Thyroid gland (tissue), 4 donors: ENCODE measurements at regions not wholly inside any gene's neighbourhood (a gene's known extent, or its start where the extent isn't known, plus 50 kb on each side); places are given as distances from the start of the nearest gene placed in this dataset.

Source experiments
- DNase-seq, 2 donors: peaks; one replicate each; pipeline ENCODE4 v3.0.0-alpha.2; 2019
- H3K27ac ChIP-seq, 3 donors: fragments of 200-600 bp; sonication (generic); 1 replicate in 2 of 3; 2 replicates in 1 of 3; pipeline ENCODE4 v1.5.1; 2016 to 2019; ENCODE audit warnings: mild to moderate bottlenecking in 1 of 3, moderate library complexity in 1 of 3
- H3K27me3 ChIP-seq: fragments of 200-600 bp; sonication (generic); one replicate; pipeline ENCODE4 v1.5.1; 2019
- H3K36me3 ChIP-seq, 2 donors: fragments of 200-600 bp; sonication (generic); one replicate each; pipeline ENCODE4 v1.5.1; 2016 to 2019
- H3K4me1 ChIP-seq, 2 donors: fragments of 200-600 bp; sonication (generic); one replicate each; pipeline ENCODE4 v1.5.1; 2017 to 2019
- H3K4me3 ChIP-seq, 3 donors: fragments of 200-600 bp; sonication (generic); replicated peaks in 1 of 3; 1 replicate in 2 of 3; 2 replicates in 1 of 3; pipeline ENCODE4 v1.5.1; 2016; ENCODE audit warnings: mild to moderate bottlenecking in 1 of 3
- H3K9me3 ChIP-seq: fragments of 200-600 bp; sonication (generic); one replicate; pipeline ENCODE4 v1.5.1; 2017
- CTCF ChIP-seq, 6 experiments: fragments of 200-600 bp in 3 of 6; fragments of 450-650 bp in 3 of 6; sonication (generic) in 3 of 6; IDR thresholded peaks; one replicate each; pipeline ENCODE4 v1.5.1; 2016 to 2019; ENCODE audit warnings: antibody characterized with exemption in 6 of 6, mild to moderate bottlenecking in 2 of 6, inconsistent platforms in 1 of 6, moderate library complexity in 1 of 6
- POLR2A ChIP-seq, 2 donors: fragments of 450-650 bp; IDR thresholded peaks; one replicate each; pipeline ENCODE4 v1.6.1; 2017; ENCODE audit warnings: antibody characterized with exemption in 2 of 2, mild to moderate bottlenecking in 2 of 2, moderate library complexity in 1 of 2
- WGBS, 2 donors: methylation state at CpG; one replicate each; pipeline ENCODE4 v1.1.5; 2017; 5-methylcytosine and 5-hydroxymethylcytosine counted together
- intact Hi-C: fragments of 100-400 bp; cut with DNase I; formaldehyde crosslinking; loops from one replicate; pipeline ENCODE4 v1.15.1; 2023

GRCh38 chr6:80467408-80467807 is 360.9 kb downstream of the BCKDHB start:
- 86 to 87% methylated on average over 2 of the region's 2 CpGs for WGBS, 2 donors
- Histone ChIP-seq H3K9me3 (no peaks in the 10 kb centered on the region), H3K4me1 (no peaks in the 10 kb centered on the region), H3K27me3 (no peaks in the 10 kb centered on the region), H3K36me3 (no peaks in the 10 kb centered on the region), H3K4me3 (no peak overlapping the region), H3K27ac (no peak overlapping the region)
- no peak for DNase-seq
- intact Hi-C loops, result no loop called here
- TF ChIP-seq POLR2A (IDR thresholded peaks at IDR 0.05) (no peak), CTCF (IDR thresholded peaks at IDR 0.05) (no peak)

- TF ChIP-seq CTCF (IDR thresholded peaks at IDR 0.05) (no peak), POLR2A (IDR thresholded peaks at IDR 0.05) (no peak)
- Histone ChIP-seq H3K9me3 (no peaks in the 10 kb centered on the region), H3K27me3 (no peaks in the 10 kb centered on the region), H3K4me1 (no peaks in the 10 kb centered on the region), H3K36me3 (no peaks in the 10 kb centered on the region), H3K27ac (no peak overlapping the region), H3K4me3 (no peak overlapping the region)
- DNase-seq, result no peak
- intact Hi-C loops, result no loop called here
- WGBS, 2 donors, result 89 to 90% methylated on average over 2 of the region's 2 CpGs
Measured at GRCh38 chr6:80466981-80467380, 360.5 kb downstream of the BCKDHB start.

- intact Hi-C loops, result no loop called here
- Histone ChIP-seq H3K4me1 (peaks cover 0 to 2% of the 10 kb centered on the region in 2 donors), H3K27ac (no peak overlapping the region), H3K36me3 (no peaks in the 10 kb centered on the region), H3K9me3 (no peaks in the 10 kb centered on the region), H3K4me3 (no peak overlapping the region), H3K27me3 (no peaks in the 10 kb centered on the region)
- WGBS, 2 donors, result 84% methylated on average over 2 of the region's 2 CpGs
- TF ChIP-seq CTCF (IDR thresholded peaks at IDR 0.05) (no peak), POLR2A (IDR thresholded peaks at IDR 0.05) (no peak)
- no peak for DNase-seq
Measured at GRCh38 chr6:80465513-80465912, 359.0 kb downstream of the BCKDHB start.

- intact Hi-C loops, result no loop called here
- Histone ChIP-seq H3K4me1 (peaks cover 0 to 4% of the 10 kb centered on the region in 2 donors), H3K27ac (no peak overlapping the region), H3K36me3 (no peaks in the 10 kb centered on the region), H3K4me3 (no peak overlapping the region), H3K27me3 (no peaks in the 10 kb centered on the region), H3K9me3 (no peaks in the 10 kb centered on the region)
- no peak for TF ChIP-seq POLR2A (IDR thresholded peaks at IDR 0.05)
- TF ChIP-seq CTCF (IDR thresholded peaks at IDR 0.05), result no peak
- no peak for DNase-seq
Measured at GRCh38 chr6:80464901-80465300, 358.4 kb downstream of the BCKDHB start.

- intact Hi-C loops, result no loop called here
- no peaks in the 10 kb centered on the region for H3K27me3 ChIP-seq
- TF ChIP-seq POLR2A (IDR thresholded peaks at IDR 0.05) (no peak), CTCF (IDR thresholded peaks at IDR 0.05) (no peak)
Measured at GRCh38 chr6:80463197-80463596, 356.7 kb downstream of the BCKDHB start.

More at GRCh38 chr6:80463197-80463596, 356.7 kb downstream of the BCKDHB start:
- no peak for DNase-seq
- Histone ChIP-seq H3K36me3 (no peaks in the 10 kb centered on the region), H3K4me3 (no peak overlapping the region), H3K9me3 (no peaks in the 10 kb centered on the region), H3K4me1 (peaks cover 0 to 4% of the 10 kb centered on the region in 2 donors), H3K27ac (no peak overlapping the region)
